ENCODE measurements at regions not wholly inside any gene's neighbourhood (a gene's known extent, or its start where the extent isn't known, plus 50 kb on each side); places are given as distances from the start of the nearest gene placed in this dataset.
"Not testable (repeated sequence)": the region's sequence is repeated elsewhere in the genome, so short reads cannot be mapped to it uniquely, and the experiment has no call there.

- no peak for DNase-seq (ENCODE audit: low read depth in 2 of 2, low spot score in 1 of 2)
Observed at GRCh38 chr5:102613661-102614060, 114.9 kb upstream of the SLCO6A1 start.

- no peak for DNase-seq (ENCODE audit: low read depth in 2 of 2, low spot score in 1 of 2)
Observed at GRCh38 chr5:102617191-102618187, 118.7 kb upstream of the SLCO6A1 start.

GRCh38 chr5:102622262-102622661 lies 123.5 kb upstream of the SLCO6A1 start:
- no peak for DNase-seq (ENCODE audit: low read depth in 2 of 2, low spot score in 1 of 2)

GRCh38 chr5:102623329-102624065 lies 124.7 kb upstream of the SLCO6A1 start:
- DNase-seq (ENCODE audit: low read depth in 2 of 2, low spot score in 1 of 2) = no peak

- DNase-seq (ENCODE audit: low read depth in 2 of 2, low spot score in 1 of 2) = no peak
Observed at GRCh38 chr5:102624405-102624804, 125.6 kb upstream of the SLCO6A1 start.

GRCh38 chr5:102625468-102625867 lies 126.7 kb upstream of the SLCO6A1 start:
- DNase-seq (ENCODE audit: low read depth in 2 of 2, low spot score in 1 of 2) = no peak

GRCh38 chr5:102625928-102626327 lies 127.1 kb upstream of the SLCO6A1 start:
- no peak for DNase-seq (ENCODE audit: low read depth in 2 of 2, low spot score in 1 of 2)

- no peak for DNase-seq (ENCODE audit: low read depth in 2 of 2, low spot score in 1 of 2)
Observed at GRCh38 chr5:102627315-102627714, 127.8 kb upstream of the PAM start.

- DNase-seq (ENCODE audit: low read depth in 2 of 2, low spot score in 1 of 2) = no peak
Observed at GRCh38 chr5:102628441-102629175, 126.5 kb upstream of the PAM start.

- DNase-seq (ENCODE audit: low read depth in 2 of 2, low spot score in 1 of 2) = no peak
Observed at GRCh38 chr5:102629827-102630605, 125.1 kb upstream of the PAM start.

- DNase-seq (ENCODE audit: low read depth in 2 of 2, low spot score in 1 of 2) = not testable (repeated sequence)
Observed at GRCh38 chr5:102635399-102635798, 119.7 kb upstream of the PAM start.

- DNase-seq (ENCODE audit: low read depth in 2 of 2, low spot score in 1 of 2) = no peak
Observed at GRCh38 chr5:102638316-102638715, 116.8 kb upstream of the PAM start.

- no peak for DNase-seq (ENCODE audit: low read depth in 2 of 2, low spot score in 1 of 2)
Observed at GRCh38 chr5:102638912-102639652, 116.0 kb upstream of the PAM start.

GRCh38 chr5:102649731-102650130 lies 105.4 kb upstream of the PAM start:
- no peak for DNase-seq (ENCODE audit: low read depth in 2 of 2, low spot score in 1 of 2)

- DNase-seq (ENCODE audit: low read depth in 2 of 2, low spot score in 1 of 2) = no peak
Observed at GRCh38 chr5:102651466-102651865, 103.6 kb upstream of the PAM start.

- no peak for DNase-seq (ENCODE audit: low read depth in 2 of 2, low spot score in 1 of 2)
Observed at GRCh38 chr5:102654559-102655349, 100.4 kb upstream of the PAM start.

GRCh38 chr5:102659151-102659550 lies 96.0 kb upstream of the PAM start:
- no peak for DNase-seq (ENCODE audit: low read depth in 2 of 2, low spot score in 1 of 2)

- no peak for DNase-seq (ENCODE audit: low read depth in 2 of 2, low spot score in 1 of 2)
Observed at GRCh38 chr5:102660111-102660510, 95.0 kb upstream of the PAM start.
